ENCODE measurements at regions not wholly inside any gene's neighbourhood (a gene's known extent, or its start where the extent isn't known, plus 50 kb on each side); places are given as distances from the start of the nearest gene placed in this dataset.
"Not testable (repeated sequence)": the region's sequence is repeated elsewhere in the genome, so short reads cannot be mapped to it uniquely, and the experiment has no call there.

GRCh38 chr18:14460364-14460763 lies 83.0 kb downstream of the POTEC start:
- H3K27ac ChIP-seq (ENCODE audit: low read depth, low read length); H3K36me3 ChIP-seq (ENCODE audit: control insufficient read depth, insufficient read depth, low read length); H3K4me1 ChIP-seq (ENCODE audit: control insufficient read depth, insufficient read depth, low read length); H3K27me3 ChIP-seq (ENCODE audit: control insufficient read depth, insufficient read depth, low read length); H3K4me3 ChIP-seq (ENCODE audit: low read length); H3K9ac ChIP-seq (ENCODE audit: low read length): not testable (repeated sequence)

DNA sequence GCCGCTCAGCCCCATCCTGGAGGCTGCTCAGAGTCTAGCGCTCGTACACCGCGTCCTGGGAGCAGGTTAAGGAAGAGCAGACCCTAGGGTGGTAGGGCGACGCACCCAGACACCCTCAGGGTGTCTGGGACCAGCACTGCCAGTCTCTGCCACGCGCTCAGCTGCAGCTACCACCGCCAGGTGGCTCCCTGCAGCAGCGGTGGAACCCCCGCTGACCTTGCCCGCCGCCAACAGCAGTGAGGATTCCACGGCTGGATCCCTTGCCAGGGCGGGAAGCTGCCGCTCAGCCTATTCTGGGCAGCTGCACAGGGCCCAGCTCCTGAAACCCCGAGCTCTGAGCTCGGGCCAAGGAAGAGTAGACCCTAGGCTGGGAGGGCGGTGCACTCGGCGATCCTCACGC lies 83.6 kb downstream of the POTEC start:
- H3K9ac ChIP-seq (ENCODE audit: low read length); H3K4me3 ChIP-seq (ENCODE audit: low read length); H3K27me3 ChIP-seq (ENCODE audit: control insufficient read depth, insufficient read depth, low read length); H3K4me1 ChIP-seq (ENCODE audit: control insufficient read depth, insufficient read depth, low read length); H3K27ac ChIP-seq (ENCODE audit: low read depth, low read length); H3K36me3 ChIP-seq (ENCODE audit: control insufficient read depth, insufficient read depth, low read length): not testable (repeated sequence)

- H3K9ac ChIP-seq (ENCODE audit: low read length); H3K27me3 ChIP-seq (ENCODE audit: control insufficient read depth, insufficient read depth, low read length); H3K27ac ChIP-seq (ENCODE audit: low read depth, low read length); H3K4me1 ChIP-seq (ENCODE audit: control insufficient read depth, insufficient read depth, low read length); H3K36me3 ChIP-seq (ENCODE audit: control insufficient read depth, insufficient read depth, low read length); H3K4me3 ChIP-seq (ENCODE audit: low read length): not testable (repeated sequence)
Measured at GRCh38 chr18:14458009-14458945, 85.1 kb downstream of the POTEC start.

- H3K9ac ChIP-seq (ENCODE audit: low read length); H3K27me3 ChIP-seq (ENCODE audit: control insufficient read depth, insufficient read depth, low read length); H3K27ac ChIP-seq (ENCODE audit: low read depth, low read length); H3K4me1 ChIP-seq (ENCODE audit: control insufficient read depth, insufficient read depth, low read length); H3K36me3 ChIP-seq (ENCODE audit: control insufficient read depth, insufficient read depth, low read length): not testable (repeated sequence)
- H3K4me3 ChIP-seq (ENCODE audit: low read length) = peak overlapping the region; percentile 32
Measured at GRCh38 chr18:14450637-14451009, 92.8 kb downstream of the POTEC start.

DNA sequence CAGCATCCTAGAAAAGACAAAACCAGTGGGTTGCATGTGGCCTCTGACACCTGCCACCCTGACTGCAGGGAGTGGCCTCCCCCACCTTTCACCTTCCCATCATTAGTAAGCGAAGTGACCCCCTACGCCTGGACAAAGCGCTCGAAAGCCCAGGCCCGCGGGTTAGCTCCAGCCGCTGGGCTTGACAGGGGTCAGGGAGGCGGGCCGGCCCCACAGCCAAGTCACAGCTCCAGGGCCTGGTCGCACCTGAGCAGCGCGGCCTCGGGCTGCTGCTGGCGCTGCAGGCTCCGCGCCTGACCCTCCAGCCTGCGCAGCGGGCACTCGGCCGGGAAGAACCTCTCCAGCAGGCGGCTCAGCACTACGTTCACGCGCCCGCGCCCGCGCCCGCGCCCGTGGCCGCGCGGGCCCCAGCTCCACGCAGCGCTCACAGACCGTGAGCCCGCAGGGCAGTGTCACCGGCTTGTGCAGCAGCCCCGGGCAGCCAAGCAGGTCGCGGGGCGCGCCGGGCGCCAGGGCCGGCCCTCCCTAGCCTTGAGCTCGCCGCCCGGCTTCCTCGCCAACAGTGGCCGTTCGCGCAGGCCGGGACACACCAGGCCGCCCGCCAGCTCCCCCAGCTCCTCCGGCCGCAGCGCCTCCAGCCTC lies 93.3 kb downstream of the POTEC start:
- H3K27ac ChIP-seq (ENCODE audit: low read depth, low read length); H3K27me3 ChIP-seq (ENCODE audit: control insufficient read depth, insufficient read depth, low read length); H3K36me3 ChIP-seq (ENCODE audit: control insufficient read depth, insufficient read depth, low read length); H3K4me3 ChIP-seq (ENCODE audit: low read length); H3K4me1 ChIP-seq (ENCODE audit: control insufficient read depth, insufficient read depth, low read length); H3K9ac ChIP-seq (ENCODE audit: low read length): not testable (repeated sequence)

DNA sequence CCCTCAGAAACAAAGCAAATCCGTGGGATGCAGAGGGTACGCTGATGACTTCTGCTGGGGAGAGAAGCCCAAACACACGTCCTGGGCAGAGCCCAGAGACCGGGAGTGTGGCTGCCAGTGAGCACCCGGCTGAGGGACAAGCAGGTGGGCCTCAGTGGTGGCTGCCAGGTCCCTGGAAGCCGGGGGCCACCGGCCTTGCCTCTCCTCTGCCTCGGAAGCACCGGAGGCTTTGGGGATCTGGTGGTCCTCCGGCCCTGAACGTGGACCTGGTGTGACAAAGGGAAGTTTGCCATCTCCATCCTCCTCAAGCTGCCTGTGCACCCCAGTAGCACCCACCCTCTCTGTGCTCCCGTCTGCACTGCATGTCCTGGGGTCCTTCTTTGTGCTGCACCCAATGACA lies 94.3 kb downstream of the POTEC start:
- H3K4me1 ChIP-seq (ENCODE audit: control insufficient read depth, insufficient read depth, low read length); H3K36me3 ChIP-seq (ENCODE audit: control insufficient read depth, insufficient read depth, low read length); H3K4me3 ChIP-seq (ENCODE audit: low read length); H3K9ac ChIP-seq (ENCODE audit: low read length); H3K27me3 ChIP-seq (ENCODE audit: control insufficient read depth, insufficient read depth, low read length); H3K27ac ChIP-seq (ENCODE audit: low read depth, low read length): not testable (repeated sequence)

DNA sequence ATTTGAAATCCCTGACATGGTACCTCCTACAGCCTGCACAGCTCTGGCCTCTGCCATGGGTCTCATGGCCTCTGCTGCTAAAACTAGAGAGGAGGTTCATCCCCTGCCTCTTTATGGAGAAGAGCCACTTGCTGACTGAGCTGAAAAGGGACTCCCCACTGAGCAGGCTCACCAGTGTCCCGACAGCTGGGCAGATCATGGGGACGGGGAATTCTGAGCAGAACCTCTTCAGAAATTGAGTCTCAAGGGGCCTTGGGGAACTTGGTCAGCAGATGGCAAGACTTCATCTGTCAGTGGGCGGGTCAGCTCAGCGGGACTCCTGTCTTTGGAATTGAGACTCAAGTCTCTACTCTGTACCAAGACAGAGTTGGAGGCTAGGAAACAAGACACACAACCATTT lies 95.7 kb downstream of the POTEC start:
- H3K4me3 ChIP-seq (ENCODE audit: low read length); H3K27ac ChIP-seq (ENCODE audit: low read depth, low read length); H3K4me1 ChIP-seq (ENCODE audit: control insufficient read depth, insufficient read depth, low read length); H3K27me3 ChIP-seq (ENCODE audit: control insufficient read depth, insufficient read depth, low read length); H3K9ac ChIP-seq (ENCODE audit: low read length); H3K36me3 ChIP-seq (ENCODE audit: control insufficient read depth, insufficient read depth, low read length): not testable (repeated sequence)

- not testable (repeated sequence) for H3K4me3 ChIP-seq (ENCODE audit: low read length); H3K36me3 ChIP-seq (ENCODE audit: control insufficient read depth, insufficient read depth, low read length); H3K27me3 ChIP-seq (ENCODE audit: control insufficient read depth, insufficient read depth, low read length); H3K27ac ChIP-seq (ENCODE audit: low read depth, low read length); H3K9ac ChIP-seq (ENCODE audit: low read length); H3K4me1 ChIP-seq (ENCODE audit: control insufficient read depth, insufficient read depth, low read length)
Measured at GRCh38 chr18:14435460-14435859, 107.9 kb downstream of the POTEC start.

GRCh38 chr18:14432371-14432770 lies 111.0 kb downstream of the POTEC start:
- not testable (repeated sequence) for H3K4me3 ChIP-seq (ENCODE audit: low read length); H3K4me1 ChIP-seq (ENCODE audit: control insufficient read depth, insufficient read depth, low read length); H3K36me3 ChIP-seq (ENCODE audit: control insufficient read depth, insufficient read depth, low read length); H3K9ac ChIP-seq (ENCODE audit: low read length); H3K27me3 ChIP-seq (ENCODE audit: control insufficient read depth, insufficient read depth, low read length); H3K27ac ChIP-seq (ENCODE audit: low read depth, low read length)

DNA sequence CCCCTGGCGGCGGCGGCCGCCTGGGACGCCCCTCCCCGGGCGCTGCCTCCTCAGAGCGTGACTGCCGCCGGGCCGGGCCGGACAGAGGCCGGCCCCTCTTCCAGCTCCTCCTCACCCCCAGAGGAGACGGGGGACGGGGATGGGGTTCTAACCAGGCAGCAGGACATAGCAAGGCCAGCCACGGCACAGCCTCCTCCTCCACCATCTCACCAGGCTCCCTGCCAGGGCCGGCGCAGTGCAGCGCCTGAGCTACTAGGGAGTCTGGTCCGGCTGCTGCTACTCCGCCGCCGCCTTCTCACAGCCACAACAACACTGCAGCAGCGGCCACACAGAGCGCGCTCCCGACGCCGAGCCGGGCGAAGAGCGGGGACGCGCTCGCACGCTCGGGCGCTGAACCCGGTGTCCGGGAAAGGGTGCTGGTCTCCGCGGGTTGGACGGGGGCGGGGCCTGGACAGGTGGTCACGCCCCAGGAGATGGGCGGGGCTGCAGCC lies 112.3 kb downstream of the POTEC start:
- not testable (repeated sequence) for H3K27me3 ChIP-seq (ENCODE audit: control insufficient read depth, insufficient read depth, low read length); H3K27ac ChIP-seq (ENCODE audit: low read depth, low read length); H3K9ac ChIP-seq (ENCODE audit: low read length); H3K4me1 ChIP-seq (ENCODE audit: control insufficient read depth, insufficient read depth, low read length); H3K36me3 ChIP-seq (ENCODE audit: control insufficient read depth, insufficient read depth, low read length)
- peak overlapping the region; percentile 64 for H3K4me3 ChIP-seq (ENCODE audit: low read length)

DNA sequence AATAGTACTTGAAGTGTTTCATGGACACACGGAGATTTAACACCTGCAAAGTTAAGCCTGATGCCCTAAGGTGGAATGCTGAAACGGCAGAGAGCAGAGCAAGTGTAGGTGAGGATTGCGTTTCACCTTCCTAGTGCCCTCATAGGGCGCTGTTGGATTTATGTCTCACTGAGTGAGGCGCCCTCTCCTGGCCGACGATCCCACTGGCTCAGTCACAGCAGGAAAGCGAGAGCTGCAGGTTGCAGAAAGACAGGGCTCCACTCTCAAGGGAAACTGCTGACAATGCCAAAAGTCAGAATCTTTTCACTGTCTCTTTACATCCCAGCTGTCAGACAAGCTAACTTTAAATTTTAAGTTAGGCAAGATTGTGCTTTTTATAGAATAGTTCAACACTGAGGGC lies 127.6 kb downstream of the POTEC start:
- H3K4me1 ChIP-seq (ENCODE audit: control insufficient read depth, insufficient read depth, low read length); H3K27ac ChIP-seq (ENCODE audit: low read depth, low read length); H3K27me3 ChIP-seq (ENCODE audit: control insufficient read depth, insufficient read depth, low read length); H3K36me3 ChIP-seq (ENCODE audit: control insufficient read depth, insufficient read depth, low read length); H3K4me3 ChIP-seq (ENCODE audit: low read length); H3K9ac ChIP-seq (ENCODE audit: low read length): not testable (repeated sequence)

DNA sequence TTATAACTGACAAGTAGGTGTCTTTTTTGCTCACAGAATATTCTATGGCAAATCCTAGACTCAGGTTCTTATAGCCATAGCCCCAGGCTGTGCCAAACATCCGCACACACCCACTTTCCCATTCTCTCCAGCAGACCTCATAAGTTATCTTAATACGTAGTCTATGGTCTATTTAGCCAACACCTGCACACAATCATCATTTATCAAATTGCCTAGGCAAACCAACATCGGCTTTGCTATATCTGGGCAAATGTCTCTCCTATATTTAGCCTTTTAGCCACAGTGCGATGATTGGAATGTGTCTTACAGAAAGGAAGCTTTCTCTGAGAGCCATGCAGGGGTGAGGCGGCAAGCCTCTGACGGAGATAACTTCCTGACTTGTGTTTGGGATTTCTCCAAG lies 128.0 kb downstream of the POTEC start:
- H3K36me3 ChIP-seq (ENCODE audit: control insufficient read depth, insufficient read depth, low read length); H3K9ac ChIP-seq (ENCODE audit: low read length); H3K27me3 ChIP-seq (ENCODE audit: control insufficient read depth, insufficient read depth, low read length); H3K4me1 ChIP-seq (ENCODE audit: control insufficient read depth, insufficient read depth, low read length); H3K27ac ChIP-seq (ENCODE audit: low read depth, low read length); H3K4me3 ChIP-seq (ENCODE audit: low read length): not testable (repeated sequence)

- H3K4me3 ChIP-seq (ENCODE audit: low read length); H3K9ac ChIP-seq (ENCODE audit: low read length); H3K36me3 ChIP-seq (ENCODE audit: control insufficient read depth, insufficient read depth, low read length); H3K4me1 ChIP-seq (ENCODE audit: control insufficient read depth, insufficient read depth, low read length); H3K27ac ChIP-seq (ENCODE audit: low read depth, low read length); H3K27me3 ChIP-seq (ENCODE audit: control insufficient read depth, insufficient read depth, low read length): not testable (repeated sequence)
Measured at GRCh38 chr18:14395533-14395932, 147.9 kb downstream of the POTEC start.

Measured in rectal smooth muscle tissue (tissue), 1 donor.